ENCODE measurements at regions not wholly inside any gene's neighbourhood (a gene's known extent, or its start where the extent isn't known, plus 50 kb on each side); places are given as distances from the start of the nearest gene placed in this dataset.

- no peak for DNase-seq (ENCODE audit: low spot score)
- TF ChIP-seq CTCF (IDR thresholded peaks at IDR 0.05; ENCODE audit: extremely low read depth, missing control alignments) = no peak
Observed at GRCh38 chr2:13009027-13009642, 292.4 kb downstream of the TRIB2 start.

GRCh38 chr2:13010283-13010682 is 293.5 kb downstream of the TRIB2 start:
- DNase-seq (ENCODE audit: low spot score) = no peak
- TF ChIP-seq CTCF (IDR thresholded peaks at IDR 0.05; ENCODE audit: extremely low read depth, missing control alignments) = no peak

- DNase-seq (ENCODE audit: low spot score) = no peak
- TF ChIP-seq CTCF (IDR thresholded peaks at IDR 0.05; ENCODE audit: extremely low read depth, missing control alignments) = no peak
Observed at GRCh38 chr2:13014783-13015182, 298.0 kb downstream of the TRIB2 start.

- no peak for DNase-seq (ENCODE audit: low spot score)
- TF ChIP-seq CTCF (IDR thresholded peaks at IDR 0.05; ENCODE audit: extremely low read depth, missing control alignments) = no peak
Observed at GRCh38 chr2:13015532-13016320, 299.0 kb downstream of the TRIB2 start.

- DNase-seq (ENCODE audit: low spot score) = no peak
- TF ChIP-seq CTCF (IDR thresholded peaks at IDR 0.05; ENCODE audit: extremely low read depth, missing control alignments) = no peak
Observed at GRCh38 chr2:13018490-13018889, 301.8 kb downstream of the TRIB2 start.

- TF ChIP-seq CTCF (IDR thresholded peaks at IDR 0.05; ENCODE audit: extremely low read depth, missing control alignments) = no peak
- DNase-seq (ENCODE audit: low spot score) = no peak
Observed at GRCh38 chr2:13019781-13020180, 303.0 kb downstream of the TRIB2 start.

- DNase-seq (ENCODE audit: low spot score) = no peak
- TF ChIP-seq CTCF (IDR thresholded peaks at IDR 0.05; ENCODE audit: extremely low read depth, missing control alignments) = no peak
Observed at GRCh38 chr2:13020469-13020868, 303.7 kb downstream of the TRIB2 start.

All from GM20000 (cell line).